Gastroesophageal sphincter (tissue), 4 donors: ENCODE measurements at regions not wholly inside any gene's neighbourhood (a gene's known extent, or its start where the extent isn't known, plus 50 kb on each side); places are given as distances from the start of the nearest gene placed in this dataset.

Source experiments
- ATAC-seq: fragments of 150-250 bp; one replicate; pipeline ENCODE4 v1.9.1; 2016; ENCODE audit warnings: mild to moderate bottlenecking, moderate library complexity
- H3K27ac ChIP-seq, 4 donors: fragments of 200-600 bp; sonication (generic) in 3 of 4; 1 replicate in 3 of 4; 2 replicates in 1 of 4; pipeline ENCODE4 v1.5.1; 2016 to 2019
- H3K27me3 ChIP-seq: fragments of 200-600 bp; sonication (generic); one replicate; pipeline ENCODE4 v1.5.1; 2019
- H3K36me3 ChIP-seq, 2 donors: fragments of 200-600 bp; sonication (generic); one replicate each; pipeline ENCODE4 v1.5.1; 2019; ENCODE audit warnings: control low read depth in 1 of 2
- H3K4me1 ChIP-seq, 3 donors: fragments of 200-600 bp; sonication (generic); 1 replicate in 2 of 3; 2 replicates in 1 of 3; pipeline ENCODE4 v1.5.1; 2016 to 2019; ENCODE audit warnings: control low read depth in 2 of 3
- H3K4me3 ChIP-seq, 2 donors: fragments of 200-600 bp; sonication (generic); one replicate each; pipeline ENCODE4 v1.5.1; 2019; ENCODE audit warnings: mild to moderate bottlenecking in 1 of 2, moderate library complexity in 1 of 2
- H3K9me3 ChIP-seq, 3 donors: fragments of 200-600 bp; sonication (generic); one replicate each; pipeline ENCODE4 v1.5.1; 2017 to 2019; ENCODE audit warnings: control low read depth in 2 of 3
- EP300 ChIP-seq: sonication (generic); formaldehyde crosslinking; IDR thresholded peaks from one replicate; pipeline ENCODE4 v1.6.1; 2017; ENCODE audit warnings: antibody characterized with exemption, mild to moderate bottlenecking
- POLR2A ChIP-seq, 2 donors: fragments of 450-650 bp; IDR thresholded peaks; one replicate each; pipeline ENCODE4 v1.6.1; 2017; ENCODE audit warnings: antibody characterized with exemption in 2 of 2, mild to moderate bottlenecking in 2 of 2, moderate library complexity in 1 of 2
- POLR2AphosphoS5 ChIP-seq: sonication (generic); formaldehyde crosslinking; IDR thresholded peaks from one replicate; pipeline ENCODE4 v1.6.1; 2017; ENCODE audit warnings: antibody characterized with exemption
- WGBS, 2 donors: methylation state at CpG; one replicate each; pipeline ENCODE4 v1.1.5; 2018; ENCODE audit warnings: low coverage in 1 of 2; 5-methylcytosine and 5-hydroxymethylcytosine counted together
- TF ChIP-seq, protein P1 (sequence below), 4 experiments: fragments of 200-600 bp in 2 of 4; fragments of 450-650 bp in 2 of 4; sonication (generic) in 1 of 4; IDR thresholded peaks; one replicate each; pipeline ENCODE4 v1.5.1; 2017 to 2019; ENCODE audit warnings: antibody characterized with exemption in 4 of 4, mild to moderate bottlenecking in 2 of 4, moderate library complexity in 2 of 4

DNA sequence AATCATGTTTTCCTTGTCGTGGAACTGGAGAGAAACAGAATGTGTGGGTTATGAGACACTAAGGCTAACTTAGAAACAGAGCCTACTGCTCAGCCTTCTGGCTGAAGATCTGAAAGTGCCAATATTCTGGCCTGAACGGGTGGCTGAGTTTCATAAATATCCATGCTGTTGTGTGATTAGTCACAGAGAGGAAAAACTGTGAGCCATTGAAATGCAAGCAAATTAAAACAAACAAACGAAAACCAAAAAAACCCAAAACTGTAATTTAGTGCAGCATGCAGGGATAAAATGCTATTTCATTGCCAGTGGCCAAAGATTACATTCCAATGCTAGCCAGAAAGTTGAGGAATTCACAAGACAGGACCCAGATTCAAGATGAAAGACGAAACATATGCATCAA lies 315.1 kb downstream of the UBE3D start:
- no peak for ATAC-seq
- Histone ChIP-seq H3K27me3 (no peaks in the 10 kb centered on the region), H3K27ac (no peak overlapping the region), H3K4me3 (no peak overlapping the region), H3K9me3 (no peaks in the 10 kb centered on the region), H3K36me3 (no peaks in the 10 kb centered on the region), H3K4me1 (peaks cover 0 to 13% (median 0%) of the 10 kb centered on the region in 3 donors)
- WGBS, 2 donors: 31 to 43% methylated on average over 4 of the region's 4 CpGs
- no peak for TF ChIP-seq EP300
- TF ChIP-seq POLR2AphosphoS5: no peak
- no peak for TF ChIP-seq POLR2A (IDR thresholded peaks at IDR 0.05)
- TF ChIP-seq, protein P1, sequence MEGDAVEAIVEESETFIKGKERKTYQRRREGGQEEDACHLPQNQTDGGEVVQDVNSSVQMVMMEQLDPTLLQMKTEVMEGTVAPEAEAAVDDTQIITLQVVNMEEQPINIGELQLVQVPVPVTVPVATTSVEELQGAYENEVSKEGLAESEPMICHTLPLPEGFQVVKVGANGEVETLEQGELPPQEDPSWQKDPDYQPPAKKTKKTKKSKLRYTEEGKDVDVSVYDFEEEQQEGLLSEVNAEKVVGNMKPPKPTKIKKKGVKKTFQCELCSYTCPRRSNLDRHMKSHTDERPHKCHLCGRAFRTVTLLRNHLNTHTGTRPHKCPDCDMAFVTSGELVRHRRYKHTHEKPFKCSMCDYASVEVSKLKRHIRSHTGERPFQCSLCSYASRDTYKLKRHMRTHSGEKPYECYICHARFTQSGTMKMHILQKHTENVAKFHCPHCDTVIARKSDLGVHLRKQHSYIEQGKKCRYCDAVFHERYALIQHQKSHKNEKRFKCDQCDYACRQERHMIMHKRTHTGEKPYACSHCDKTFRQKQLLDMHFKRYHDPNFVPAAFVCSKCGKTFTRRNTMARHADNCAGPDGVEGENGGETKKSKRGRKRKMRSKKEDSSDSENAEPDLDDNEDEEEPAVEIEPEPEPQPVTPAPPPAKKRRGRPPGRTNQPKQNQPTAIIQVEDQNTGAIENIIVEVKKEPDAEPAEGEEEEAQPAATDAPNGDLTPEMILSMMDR (IDR thresholded peaks at IDR 0.05): no peak

DNA sequence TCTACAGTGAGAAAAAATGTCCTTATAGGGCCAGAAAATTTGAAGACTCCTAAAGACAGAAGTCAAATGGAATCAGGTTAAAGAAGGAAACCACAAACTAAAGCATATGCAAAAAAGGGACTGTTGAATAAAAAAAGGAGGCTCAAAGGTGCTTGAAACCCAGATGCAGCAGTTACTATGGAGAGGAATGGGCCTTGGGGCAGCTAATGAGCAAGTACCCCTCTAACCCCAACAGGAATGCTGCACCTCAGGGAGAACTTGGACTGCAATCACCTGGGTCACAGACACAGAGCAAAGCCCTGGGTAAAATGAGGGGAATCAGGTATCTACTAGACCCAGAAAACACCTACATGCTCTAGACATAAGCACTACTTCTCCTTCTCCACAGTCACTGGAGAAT lies 313.9 kb downstream of the UBE3D start:
- no peak for ATAC-seq
- Histone ChIP-seq H3K9me3 (no peaks in the 10 kb centered on the region), H3K4me3 (no peak overlapping the region), H3K4me1 (peaks cover 0 to 13% (median 0%) of the 10 kb centered on the region in 3 donors), H3K27me3 (no peaks in the 10 kb centered on the region), H3K36me3 (no peaks in the 10 kb centered on the region), H3K27ac (no peak overlapping the region)
- TF ChIP-seq EP300 (no peak), POLR2A (IDR thresholded peaks at IDR 0.05) (no peak), POLR2AphosphoS5 (no peak)
- TF ChIP-seq, protein P1 (IDR thresholded peaks at IDR 0.05): no peak

DNA sequence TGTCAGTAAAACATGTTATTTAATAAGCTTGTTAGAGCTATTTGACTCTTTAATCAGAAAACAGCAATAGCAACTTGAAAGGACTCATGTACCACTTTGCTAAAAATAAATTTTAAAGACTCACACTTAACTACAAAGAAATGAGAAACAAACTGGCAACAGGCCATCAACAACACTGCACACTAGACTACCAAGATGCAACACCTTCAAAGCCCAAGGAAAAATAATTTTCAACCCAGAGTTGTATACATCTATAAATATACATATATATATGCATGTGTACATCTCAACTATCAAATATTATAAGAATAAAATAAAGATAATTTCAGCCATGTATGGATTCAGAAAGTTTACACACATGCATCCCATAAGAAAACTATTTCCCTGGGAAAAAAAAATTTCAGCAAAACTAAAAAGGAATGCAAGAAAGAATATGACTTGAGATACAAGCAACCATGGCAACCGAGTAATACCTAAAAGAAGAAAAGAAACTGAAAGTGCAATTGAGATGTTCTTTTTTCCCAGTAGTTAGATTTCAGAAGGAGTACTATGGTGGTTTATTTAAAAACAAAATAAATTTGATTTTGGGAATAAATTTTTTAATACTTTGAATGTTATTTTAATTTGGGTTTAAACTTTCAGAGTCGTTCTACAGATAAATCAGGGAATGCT lies 303.8 kb downstream of the UBE3D start:
- 61 to 78% methylated on average over 2 of the region's 2 CpGs for WGBS, 2 donors
- Histone ChIP-seq H3K36me3 (no peaks in the 10 kb centered on the region), H3K27me3 (no peaks in the 10 kb centered on the region), H3K4me1 (peaks cover 0 to 8% (median 0%) of the 10 kb centered on the region in 3 donors), H3K9me3 (no peaks in the 10 kb centered on the region), H3K27ac (no peak overlapping the region), H3K4me3 (no peak overlapping the region)
- TF ChIP-seq POLR2A (IDR thresholded peaks at IDR 0.05) (no peak), POLR2AphosphoS5 (no peak), EP300 (no peak)
- TF ChIP-seq, protein P1 (IDR thresholded peaks at IDR 0.05): no peak
- ATAC-seq: no peak

DNA sequence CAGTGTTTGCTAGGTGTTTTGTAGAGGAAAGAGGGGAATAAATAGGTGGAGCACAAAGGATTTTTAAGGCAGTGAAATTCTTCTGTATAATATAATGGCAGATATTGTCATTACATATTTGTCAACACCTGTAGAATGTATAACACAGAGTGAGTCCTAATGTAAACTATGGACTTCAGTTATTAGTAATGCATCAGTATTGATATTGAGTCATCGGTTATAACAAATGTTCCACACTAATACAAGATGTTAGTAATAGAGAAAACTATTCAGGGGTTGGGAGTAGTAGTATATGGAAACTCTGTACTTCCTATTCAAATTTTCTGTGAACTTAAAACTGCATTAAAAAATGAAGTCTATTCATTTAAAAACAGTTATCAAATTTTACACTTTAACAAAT lies 299.2 kb downstream of the UBE3D start:
- Histone ChIP-seq H3K4me1 (peaks cover 0 to 6% (median 0%) of the 10 kb centered on the region in 3 donors), H3K9me3 (no peaks in the 10 kb centered on the region), H3K36me3 (no peaks in the 10 kb centered on the region), H3K27ac (no peak overlapping the region), H3K4me3 (no peak overlapping the region), H3K27me3 (no peaks in the 10 kb centered on the region)
- WGBS, 2 donors: 88 to 100% methylated on average over 1 of the region's 1 CpG
- ATAC-seq: no peak
- TF ChIP-seq, protein P1 (IDR thresholded peaks at IDR 0.05): no peak
- TF ChIP-seq POLR2A (IDR thresholded peaks at IDR 0.05) (no peak), POLR2AphosphoS5 (no peak), EP300 (no peak)

DNA sequence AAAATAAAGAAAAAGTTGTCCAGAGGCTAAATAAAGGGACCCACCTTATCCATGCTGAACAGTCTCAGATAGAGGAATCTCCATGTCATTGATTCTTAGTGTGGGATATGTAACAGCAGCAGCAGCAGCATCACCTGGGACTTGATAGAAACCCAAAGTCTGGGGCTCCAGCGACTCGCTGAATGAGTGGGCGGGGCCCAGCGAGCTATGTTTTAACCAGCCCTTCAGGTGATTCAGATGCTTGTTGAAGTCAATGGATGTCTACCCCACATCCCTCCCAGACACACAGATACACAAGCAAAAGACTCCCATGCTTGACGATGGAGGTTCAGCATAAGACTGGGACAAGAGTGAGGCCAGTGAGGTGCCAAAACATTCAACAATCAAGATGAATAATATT lies 298.6 kb downstream of the UBE3D start:
- Histone ChIP-seq H3K27me3 (no peaks in the 10 kb centered on the region), H3K36me3 (no peaks in the 10 kb centered on the region), H3K4me1 (peaks cover 0 to under 1% (median 0%) of the 10 kb centered on the region in 3 donors), H3K9me3 (no peaks in the 10 kb centered on the region), H3K27ac (no peak overlapping the region), H3K4me3 (no peak overlapping the region)
- 77 to 88% methylated on average over 5 of the region's 5 CpGs for WGBS, 2 donors
- ATAC-seq: no peak
- TF ChIP-seq POLR2AphosphoS5 (no peak), POLR2A (IDR thresholded peaks at IDR 0.05) (no peak), EP300 (no peak)
- TF ChIP-seq, protein P1 (IDR thresholded peaks at IDR 0.05): no peak
